ENCODE measurements at regions not wholly inside any gene's neighbourhood (a gene's known extent, or its start where the extent isn't known, plus 50 kb on each side); places are given as distances from the start of the nearest gene placed in this dataset.

DNA sequence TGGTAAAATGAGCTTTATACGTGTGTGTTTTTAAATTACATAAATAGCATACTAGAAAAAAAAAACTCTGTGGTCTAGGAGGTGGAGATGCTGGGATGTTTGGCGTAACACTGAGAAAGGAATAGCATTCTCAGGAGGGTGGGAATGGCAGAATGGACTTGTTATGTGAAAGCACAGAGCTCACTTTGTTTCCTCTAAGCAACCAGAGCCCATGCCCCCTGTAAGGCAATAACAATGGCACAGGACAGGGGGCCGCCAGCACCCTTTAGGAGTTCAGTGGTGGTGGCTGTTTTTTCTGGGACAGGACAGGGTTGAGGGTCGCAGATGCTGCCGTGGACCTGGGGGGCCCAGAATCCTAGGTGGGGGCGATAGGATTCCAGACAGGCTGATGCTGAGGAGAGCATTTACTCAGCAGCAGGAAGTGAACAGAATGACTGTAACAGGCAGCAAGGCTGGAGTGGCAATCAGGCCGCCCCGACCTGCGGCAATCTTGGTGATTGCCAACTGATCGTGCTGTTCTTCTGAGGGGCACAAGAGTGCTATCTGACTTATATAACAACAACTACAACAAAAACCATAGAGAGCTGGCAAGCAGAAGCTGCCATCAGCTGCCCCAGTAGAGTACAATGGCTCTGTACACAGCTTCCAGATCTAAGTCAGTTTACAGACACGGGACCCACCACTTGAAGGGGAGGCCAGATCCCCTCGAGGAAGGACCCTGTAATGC lies 160.4 kb downstream of the UACA start:
- no peak overlapping the region for H3K4me3 ChIP-seq (ENCODE audit: control insufficient read depth, low read depth, low read length)
- no peak for DNase-seq (ENCODE audit: low read depth)
- TF ChIP-seq, protein P1, sequence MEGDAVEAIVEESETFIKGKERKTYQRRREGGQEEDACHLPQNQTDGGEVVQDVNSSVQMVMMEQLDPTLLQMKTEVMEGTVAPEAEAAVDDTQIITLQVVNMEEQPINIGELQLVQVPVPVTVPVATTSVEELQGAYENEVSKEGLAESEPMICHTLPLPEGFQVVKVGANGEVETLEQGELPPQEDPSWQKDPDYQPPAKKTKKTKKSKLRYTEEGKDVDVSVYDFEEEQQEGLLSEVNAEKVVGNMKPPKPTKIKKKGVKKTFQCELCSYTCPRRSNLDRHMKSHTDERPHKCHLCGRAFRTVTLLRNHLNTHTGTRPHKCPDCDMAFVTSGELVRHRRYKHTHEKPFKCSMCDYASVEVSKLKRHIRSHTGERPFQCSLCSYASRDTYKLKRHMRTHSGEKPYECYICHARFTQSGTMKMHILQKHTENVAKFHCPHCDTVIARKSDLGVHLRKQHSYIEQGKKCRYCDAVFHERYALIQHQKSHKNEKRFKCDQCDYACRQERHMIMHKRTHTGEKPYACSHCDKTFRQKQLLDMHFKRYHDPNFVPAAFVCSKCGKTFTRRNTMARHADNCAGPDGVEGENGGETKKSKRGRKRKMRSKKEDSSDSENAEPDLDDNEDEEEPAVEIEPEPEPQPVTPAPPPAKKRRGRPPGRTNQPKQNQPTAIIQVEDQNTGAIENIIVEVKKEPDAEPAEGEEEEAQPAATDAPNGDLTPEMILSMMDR (IDR thresholded peaks at IDR 0.05; ENCODE audit: control insufficient read depth, insufficient read depth, low read depth, low read length, missing control alignments), result no peak

DNA sequence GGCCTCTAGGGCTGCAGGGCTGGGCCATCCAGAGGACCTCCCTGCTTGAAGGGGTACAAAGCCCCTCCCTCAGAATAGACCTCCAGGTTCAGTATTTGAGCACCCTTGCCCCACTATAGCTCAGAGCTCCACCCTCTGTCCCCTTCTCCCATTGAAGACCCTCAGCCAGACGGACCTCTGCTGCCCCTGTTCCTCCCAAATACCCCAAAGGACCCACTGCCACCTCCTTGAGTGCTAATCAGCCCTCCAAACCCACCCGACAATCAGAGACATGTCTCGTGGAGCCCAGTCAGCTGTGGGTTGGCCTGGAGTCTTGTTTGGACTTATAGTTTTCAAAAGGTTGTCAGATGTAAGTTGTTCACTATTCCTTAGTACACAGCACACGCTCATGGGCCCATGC lies 161.1 kb downstream of the UACA start:
- H3K4me3 ChIP-seq (ENCODE audit: control insufficient read depth, low read depth, low read length), result no peak overlapping the region
- no peak for DNase-seq (ENCODE audit: low read depth)
- TF ChIP-seq, protein P1 (IDR thresholded peaks at IDR 0.05; ENCODE audit: control insufficient read depth, insufficient read depth, low read depth, low read length, missing control alignments), result no peak

DNA sequence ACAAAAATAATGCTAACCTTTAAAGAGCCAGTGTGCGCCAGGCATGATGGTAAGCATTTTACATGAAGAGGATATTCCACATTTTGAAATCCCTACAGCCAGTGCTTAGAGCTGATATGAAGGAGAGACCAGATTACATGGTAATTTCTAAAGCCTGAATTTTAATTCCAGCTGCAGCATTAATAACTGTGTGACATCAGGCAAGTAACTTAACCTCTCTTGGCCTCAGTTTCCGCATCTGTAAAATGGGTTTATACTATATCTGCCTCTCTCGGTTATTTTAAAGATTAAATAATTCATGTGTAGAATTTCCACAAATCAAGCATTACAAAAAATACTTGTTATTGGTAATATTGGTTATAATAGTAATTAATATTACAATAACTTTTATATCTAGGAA lies 165.4 kb downstream of the UACA start:
- no peak for DNase-seq (ENCODE audit: low read depth)
- TF ChIP-seq, protein P1 (IDR thresholded peaks at IDR 0.05; ENCODE audit: control insufficient read depth, insufficient read depth, low read depth, low read length, missing control alignments), result no peak
- H3K4me3 ChIP-seq (ENCODE audit: control insufficient read depth, low read depth, low read length), result no peak overlapping the region

DNA sequence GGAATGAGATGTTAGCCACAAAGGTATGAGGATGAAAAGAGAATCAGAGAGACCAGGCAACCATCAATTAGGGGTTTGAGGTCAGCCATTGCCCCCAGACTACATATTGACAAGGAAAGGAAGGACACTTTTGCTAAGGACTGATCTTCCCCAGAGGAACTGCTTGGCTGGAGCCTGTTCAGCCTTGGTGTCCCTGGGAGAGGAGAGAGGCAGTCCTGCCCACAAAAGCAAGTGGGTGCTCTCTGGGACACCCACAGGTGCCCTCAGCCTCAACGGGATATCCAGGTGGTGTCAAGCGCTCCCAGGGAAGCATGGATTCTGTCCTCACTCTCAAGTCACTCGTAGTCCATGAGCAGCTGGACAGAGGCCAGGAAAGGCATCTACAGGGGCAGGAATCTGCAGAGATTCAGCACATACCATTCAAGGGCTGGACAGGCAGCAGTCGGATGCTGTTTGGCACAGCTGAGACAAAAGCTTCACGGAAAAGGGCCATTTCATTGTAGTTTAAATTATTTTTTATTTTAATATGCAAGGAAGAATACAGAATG lies 166.2 kb downstream of the UACA start:
- DNase-seq (ENCODE audit: low read depth), result no peak
- TF ChIP-seq, protein P1 (IDR thresholded peaks at IDR 0.05; ENCODE audit: control insufficient read depth, insufficient read depth, low read depth, low read length, missing control alignments), result no peak
- H3K4me3 ChIP-seq (ENCODE audit: control insufficient read depth, low read depth, low read length), result no peak overlapping the region

DNA sequence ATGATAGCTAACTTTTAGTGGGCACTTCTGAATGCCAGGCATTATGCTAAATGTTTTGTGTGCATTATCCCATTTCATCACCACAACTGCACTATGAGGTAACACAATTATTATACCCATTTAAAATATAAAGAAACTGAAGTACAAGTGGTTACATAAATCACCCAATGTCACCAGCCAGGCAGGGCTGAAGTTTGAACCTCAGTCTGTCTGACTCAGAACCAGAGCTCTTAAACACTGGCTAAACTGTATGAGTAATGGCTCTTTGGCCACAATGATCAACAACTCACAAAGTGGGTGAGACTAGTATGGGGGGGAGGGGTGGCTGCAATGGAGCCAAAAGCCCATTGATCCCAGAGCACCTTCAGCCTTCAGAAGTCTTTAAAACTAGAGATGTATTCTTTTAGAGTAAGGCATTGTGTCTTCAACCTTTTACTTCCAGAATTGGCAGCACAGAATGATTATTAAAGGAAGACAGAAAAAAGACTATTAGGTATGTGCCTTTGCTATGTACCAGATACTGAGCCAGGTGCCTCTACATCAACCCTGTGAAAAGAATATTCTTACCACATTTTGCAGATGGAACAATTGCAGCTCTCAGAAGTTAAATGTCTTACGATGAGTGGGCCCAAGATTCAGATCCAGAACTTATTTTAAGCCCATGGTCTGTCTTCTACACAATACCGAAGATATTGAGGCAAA lies 166.9 kb downstream of the UACA start:
- peak; percentile 76 for DNase-seq (ENCODE audit: low read depth)
- H3K4me3 ChIP-seq (ENCODE audit: control insufficient read depth, low read depth, low read length), result no peak overlapping the region
- TF ChIP-seq, protein P1 (IDR thresholded peaks at IDR 0.05; ENCODE audit: control insufficient read depth, insufficient read depth, low read depth, low read length, missing control alignments), result no peak

DNA sequence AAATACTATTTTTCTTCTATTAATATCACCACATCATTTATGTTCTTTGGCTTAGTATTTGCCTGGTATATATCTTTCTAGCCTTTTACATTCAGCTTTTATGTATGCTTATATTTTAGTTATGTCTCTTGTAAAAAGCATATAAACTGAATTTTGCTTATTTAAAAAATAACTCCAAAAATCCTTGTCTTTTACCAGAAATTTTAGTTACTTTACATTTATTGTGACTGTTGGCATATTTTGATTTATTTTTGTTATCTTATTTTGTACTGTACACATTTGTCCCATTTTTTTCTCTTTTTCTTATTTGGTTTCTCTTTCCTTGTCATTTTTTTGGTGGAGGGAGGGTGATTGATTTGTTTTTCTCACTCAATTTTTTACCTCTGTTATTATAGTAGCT lies 169.6 kb downstream of the UACA start:
- TF ChIP-seq, protein P1 (IDR thresholded peaks at IDR 0.05; ENCODE audit: control insufficient read depth, insufficient read depth, low read depth, low read length, missing control alignments), result no peak
- no peak for DNase-seq (ENCODE audit: low read depth)
- no peak overlapping the region for H3K4me3 ChIP-seq (ENCODE audit: control insufficient read depth, low read depth, low read length)

Data from AG09309 (cell line).